ENCODE measurements at regions not wholly inside any gene's neighbourhood (a gene's known extent, or its start where the extent isn't known, plus 50 kb on each side); places are given as distances from the start of the nearest gene placed in this dataset.
A peak's percentile ranks its signal among the peaks of the same experiment; 100 is the strongest.

DNA sequence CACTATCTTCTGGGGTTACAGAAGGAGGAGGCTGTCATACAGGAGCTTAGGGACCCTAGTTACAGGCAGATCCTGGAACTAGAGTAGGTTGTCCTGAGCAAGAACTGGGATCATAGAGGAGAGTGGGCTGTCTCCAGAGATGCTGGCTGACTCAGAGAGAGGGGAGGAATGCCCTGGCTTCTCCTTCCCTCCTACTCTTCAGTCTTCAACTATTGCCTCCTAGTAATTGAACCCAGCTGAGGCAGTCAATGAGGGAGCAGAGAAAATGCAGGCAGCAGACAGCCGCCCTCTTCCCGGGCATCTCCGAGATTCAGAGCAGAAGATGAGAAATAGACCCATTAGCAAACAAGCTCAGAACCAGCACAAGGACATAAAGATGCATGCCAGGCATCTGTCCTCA is 118.3 kb upstream of the PDE5A start:
- no peak for DNase-seq
- POLR2A ChIA-PET = no interaction called here
- no peaks in the 10 kb centered on the region for H3K9me3 ChIP-seq (ENCODE audit: low read length)
- H3K36me3 ChIP-seq (ENCODE audit: insufficient read depth, low read length) = no peaks in the 10 kb centered on the region
- no peak overlapping the region for H3K27ac Mint-ChIP-seq
- H3K4me1 Mint-ChIP-seq = no peaks in the 10 kb centered on the region
- CTCF ChIA-PET = no interaction called here
- no peaks in the 10 kb centered on the region for H3K27me3 ChIP-seq (ENCODE audit: insufficient read depth, low read length, poor library complexity, severe bottlenecking)
- H3K4me1 ChIP-seq (ENCODE audit: insufficient read depth, low read length) = no peaks in the 10 kb centered on the region
- no peaks in the 10 kb centered on the region for H3K36me3 Mint-ChIP-seq
- H3K4me3 ChIP-seq (ENCODE audit: low read length) = no peak overlapping the region
- H3K27ac ChIP-seq (ENCODE audit: low read depth, low read length) = no peak overlapping the region
- H3K9me3 Mint-ChIP-seq = peaks cover 0 to 2% (median 0%) of the 10 kb centered on the region in 5 donors
- peak overlapping the region in 1 of 7 donors; percentile 2 for H3K4me3 Mint-ChIP-seq
- H3K27me3 Mint-ChIP-seq = peaks cover 1 to 17% of the 10 kb centered on the region in 2 donors

DNA sequence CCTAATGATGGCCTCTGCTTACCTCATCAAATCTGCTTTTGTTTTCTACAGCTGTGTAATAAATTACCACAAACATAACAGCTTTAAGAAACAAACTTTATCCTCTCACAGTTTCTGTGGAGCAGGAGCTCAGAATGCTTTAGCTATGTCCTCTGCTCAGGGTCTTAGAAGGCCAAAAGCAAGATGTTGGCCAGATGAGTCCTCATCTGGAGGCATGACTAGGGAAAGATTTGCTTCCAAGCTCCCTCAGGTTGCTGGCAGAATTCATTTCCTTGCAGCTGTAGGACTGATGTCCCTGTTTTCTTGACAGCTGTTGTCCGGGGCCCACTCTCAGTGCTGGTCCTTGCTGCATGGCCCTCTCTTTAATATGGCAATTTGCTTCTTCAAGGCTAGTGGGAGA is 116.7 kb upstream of the PDE5A start:
- Mint-ChIP-seq H3K36me3 (no peaks in the 10 kb centered on the region), H3K27ac (no peak overlapping the region), H3K27me3 (peaks cover 4 to 17% of the 10 kb centered on the region in 2 donors), H3K9me3 (peaks cover 0 to 3% (median 0%) of the 10 kb centered on the region in 5 donors), H3K4me1 (no peaks in the 10 kb centered on the region), H3K4me3 (no peak overlapping the region)
- DNase-seq = no peak
- ChIA-PET POLR2A (no interaction called here), CTCF (no interaction called here)
- no peak overlapping the region for H3K27ac ChIP-seq (ENCODE audit: low read depth, low read length)
- H3K4me1 ChIP-seq (ENCODE audit: insufficient read depth, low read length) = no peaks in the 10 kb centered on the region
- no peaks in the 10 kb centered on the region for H3K36me3 ChIP-seq (ENCODE audit: insufficient read depth, low read length)
- H3K9me3 ChIP-seq (ENCODE audit: low read length) = no peaks in the 10 kb centered on the region
- no peaks in the 10 kb centered on the region for H3K27me3 ChIP-seq (ENCODE audit: insufficient read depth, low read length, poor library complexity, severe bottlenecking)
- no peak overlapping the region for H3K4me3 ChIP-seq (ENCODE audit: low read length)

DNA sequence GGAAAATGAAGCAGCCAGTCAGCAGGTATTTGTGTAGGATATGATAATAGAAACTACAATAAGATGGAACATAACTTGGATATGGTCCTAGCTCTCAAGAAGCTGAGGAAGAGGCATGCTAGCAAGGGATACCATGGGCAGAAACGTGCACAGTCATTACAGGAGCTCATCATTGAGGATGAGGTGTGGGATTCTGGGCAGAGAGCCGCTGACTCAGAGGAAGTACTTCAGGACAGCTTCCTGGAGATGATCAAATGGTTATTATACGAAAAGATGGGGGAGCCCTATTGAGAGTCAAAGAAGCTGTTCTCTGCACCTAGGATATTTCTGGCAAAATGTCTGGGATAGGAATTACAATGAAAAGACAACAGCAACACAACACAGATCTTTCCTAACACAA is 116.0 kb upstream of the PDE5A start:
- POLR2A ChIA-PET = no interaction called here
- CTCF ChIA-PET = no interaction called here
- Histone ChIP-seq H3K27me3 (ENCODE audit: insufficient read depth, low read length, poor library complexity, severe bottlenecking) (no peaks in the 10 kb centered on the region), H3K4me3 (ENCODE audit: low read length) (no peak overlapping the region), H3K27ac (ENCODE audit: low read depth, low read length) (no peak overlapping the region), H3K9me3 (ENCODE audit: low read length) (no peaks in the 10 kb centered on the region), H3K36me3 (ENCODE audit: insufficient read depth, low read length) (no peaks in the 10 kb centered on the region), H3K4me1 (ENCODE audit: insufficient read depth, low read length) (no peaks in the 10 kb centered on the region)
- Mint-ChIP-seq H3K4me1 (no peaks in the 10 kb centered on the region), H3K36me3 (no peaks in the 10 kb centered on the region), H3K27me3 (peaks cover 5 to 17% of the 10 kb centered on the region in 2 donors), H3K9me3 (peaks cover 0 to 3% (median 0%) of the 10 kb centered on the region in 5 donors), H3K27ac (no peak overlapping the region), H3K4me3 (no peak overlapping the region)
- DNase-seq = no peak

DNA sequence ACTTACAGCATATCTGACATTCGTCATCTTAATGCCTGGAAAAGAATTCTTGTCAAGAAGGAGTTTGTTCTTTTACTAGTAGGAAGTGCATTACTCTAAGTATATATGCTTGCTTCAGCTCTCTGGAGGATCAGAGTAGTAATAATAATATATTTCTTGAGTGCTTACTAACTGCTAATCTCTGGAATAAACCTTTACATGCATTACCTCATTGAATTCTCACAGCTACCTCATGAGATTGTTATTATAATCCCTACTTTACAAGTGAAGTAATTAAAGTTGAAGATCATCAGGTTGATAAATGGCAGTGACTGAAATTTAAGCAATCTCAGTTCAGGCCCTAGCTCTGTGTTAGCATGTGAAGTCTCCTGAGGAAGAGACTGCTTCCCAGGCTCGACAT is 115.0 kb upstream of the PDE5A start:
- no peaks in the 10 kb centered on the region for H3K36me3 ChIP-seq (ENCODE audit: insufficient read depth, low read length)
- H3K27ac ChIP-seq (ENCODE audit: low read depth, low read length) = no peak overlapping the region
- ChIA-PET POLR2A (no interaction called here), CTCF (no interaction called here)
- Mint-ChIP-seq H3K9me3 (peaks cover 0 to 3% (median 0%) of the 10 kb centered on the region in 5 donors), H3K4me3 (no peak overlapping the region), H3K27me3 (peaks cover 5 to 17% of the 10 kb centered on the region in 2 donors), H3K27ac (no peak overlapping the region), H3K36me3 (no peaks in the 10 kb centered on the region), H3K4me1 (no peaks in the 10 kb centered on the region)
- no peaks in the 10 kb centered on the region for H3K9me3 ChIP-seq (ENCODE audit: low read length)
- no peak for DNase-seq
- no peaks in the 10 kb centered on the region for H3K4me1 ChIP-seq (ENCODE audit: insufficient read depth, low read length)
- no peak overlapping the region for H3K4me3 ChIP-seq (ENCODE audit: low read length)
- no peaks in the 10 kb centered on the region for H3K27me3 ChIP-seq (ENCODE audit: insufficient read depth, low read length, poor library complexity, severe bottlenecking)

DNA sequence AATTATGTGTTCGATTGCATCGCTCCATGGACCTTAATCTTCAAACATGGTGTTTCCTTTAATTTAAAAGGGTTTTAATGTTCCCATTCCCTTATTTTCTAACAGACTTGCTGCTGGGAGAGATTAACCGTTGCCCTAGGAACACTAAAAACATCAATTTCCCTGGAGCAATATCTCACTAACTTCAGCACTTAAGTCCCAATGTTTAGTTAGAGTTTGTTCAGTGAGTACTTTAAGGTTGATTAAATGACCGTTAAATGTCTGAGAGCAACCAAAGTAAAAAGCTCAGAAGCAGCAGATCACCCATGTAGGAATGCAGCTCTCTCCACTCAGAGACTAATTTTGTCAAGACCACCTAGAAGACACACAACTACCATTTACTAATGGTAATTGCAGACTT is 111.2 kb upstream of the PDE5A start:
- Mint-ChIP-seq H3K4me3 (no peak overlapping the region), H3K27me3 (peaks cover 5 to 8% of the 10 kb centered on the region in 2 donors), H3K36me3 (no peaks in the 10 kb centered on the region), H3K4me1 (no peaks in the 10 kb centered on the region), H3K27ac (no peak overlapping the region), H3K9me3 (peaks cover 0 to 3% (median 0%) of the 10 kb centered on the region in 5 donors)
- no peak for DNase-seq
- Histone ChIP-seq H3K9me3 (ENCODE audit: low read length) (no peaks in the 10 kb centered on the region), H3K27ac (ENCODE audit: low read depth, low read length) (no peak overlapping the region), H3K27me3 (ENCODE audit: insufficient read depth, low read length, poor library complexity, severe bottlenecking) (no peaks in the 10 kb centered on the region), H3K36me3 (ENCODE audit: insufficient read depth, low read length) (no peaks in the 10 kb centered on the region), H3K4me3 (ENCODE audit: low read length) (no peak overlapping the region), H3K4me1 (ENCODE audit: insufficient read depth, low read length) (no peaks in the 10 kb centered on the region)
- ChIA-PET CTCF (no interaction called here), POLR2A (no interaction called here)

DNA sequence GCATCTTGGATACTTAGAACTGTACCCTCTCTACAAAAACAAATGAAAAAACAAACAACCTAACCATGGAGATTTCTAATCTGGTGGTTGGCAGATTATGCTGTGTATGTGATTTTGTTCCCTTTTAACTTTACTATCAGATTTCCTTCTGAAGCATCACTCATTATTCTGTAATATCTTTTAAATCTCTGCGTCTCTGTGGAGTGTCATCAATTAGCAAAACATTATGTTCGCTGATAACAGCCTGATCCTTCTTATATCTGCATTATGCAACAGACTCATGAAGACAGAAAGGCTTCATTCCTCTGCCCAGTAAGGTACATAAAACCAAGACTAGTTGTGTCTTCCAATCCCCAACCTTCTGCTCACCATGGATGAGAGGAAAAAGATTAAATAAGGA is 110.3 kb upstream of the PDE5A start:
- H3K9me3 Mint-ChIP-seq = peaks cover 0 to 3% (median 0%) of the 10 kb centered on the region in 5 donors
- no peak overlapping the region for H3K27ac Mint-ChIP-seq
- Histone ChIP-seq H3K9me3 (ENCODE audit: low read length) (no peaks in the 10 kb centered on the region), H3K36me3 (ENCODE audit: insufficient read depth, low read length) (no peaks in the 10 kb centered on the region), H3K27ac (ENCODE audit: low read depth, low read length) (no peak overlapping the region), H3K4me3 (ENCODE audit: low read length) (no peak overlapping the region), H3K27me3 (ENCODE audit: insufficient read depth, low read length, poor library complexity, severe bottlenecking) (no peaks in the 10 kb centered on the region), H3K4me1 (ENCODE audit: insufficient read depth, low read length) (no peaks in the 10 kb centered on the region)
- POLR2A ChIA-PET = no interaction called here
- H3K4me3 Mint-ChIP-seq = no peak overlapping the region
- H3K27me3 Mint-ChIP-seq = peaks cover 2 to 5% of the 10 kb centered on the region in 2 donors
- CTCF ChIA-PET = no interaction called here
- no peaks in the 10 kb centered on the region for H3K4me1 Mint-ChIP-seq
- H3K36me3 Mint-ChIP-seq = no peaks in the 10 kb centered on the region
- DNase-seq = no peak

DNA sequence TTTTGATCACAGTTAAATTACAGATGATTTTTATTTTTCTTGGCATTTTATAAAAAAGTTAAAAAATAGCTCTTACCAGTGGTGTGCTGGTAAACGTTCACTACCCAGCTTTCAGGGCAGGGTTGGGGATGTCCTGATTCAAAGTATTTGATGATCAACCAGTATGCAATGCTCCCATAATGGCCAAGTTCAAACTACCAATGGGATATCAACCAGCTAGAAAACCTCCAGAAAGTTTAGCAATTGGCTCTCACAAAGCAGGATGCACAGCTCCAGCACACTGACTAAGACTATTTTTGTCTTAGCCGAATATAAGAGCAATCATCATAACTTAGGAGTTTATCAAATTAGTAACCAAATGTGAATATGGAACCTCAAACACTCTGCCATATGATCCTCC is 108.0 kb upstream of the PDE5A start:
- H3K4me1 ChIP-seq (ENCODE audit: insufficient read depth, low read length) = no peaks in the 10 kb centered on the region
- no peaks in the 10 kb centered on the region for H3K36me3 ChIP-seq (ENCODE audit: insufficient read depth, low read length)
- no peak overlapping the region for H3K4me3 ChIP-seq (ENCODE audit: low read length)
- Mint-ChIP-seq H3K27ac (no peak overlapping the region), H3K4me3 (no peak overlapping the region), H3K9me3 (no peaks in the 10 kb centered on the region), H3K27me3 (peaks cover 4 to 5% of the 10 kb centered on the region in 2 donors), H3K36me3 (no peaks in the 10 kb centered on the region), H3K4me1 (no peaks in the 10 kb centered on the region)
- no peak for DNase-seq
- no peaks in the 10 kb centered on the region for H3K27me3 ChIP-seq (ENCODE audit: insufficient read depth, low read length, poor library complexity, severe bottlenecking)
- H3K27ac ChIP-seq (ENCODE audit: low read depth, low read length) = no peak overlapping the region
- CTCF ChIA-PET = no interaction called here
- no peaks in the 10 kb centered on the region for H3K9me3 ChIP-seq (ENCODE audit: low read length)
- POLR2A ChIA-PET = no interaction called here

DNA sequence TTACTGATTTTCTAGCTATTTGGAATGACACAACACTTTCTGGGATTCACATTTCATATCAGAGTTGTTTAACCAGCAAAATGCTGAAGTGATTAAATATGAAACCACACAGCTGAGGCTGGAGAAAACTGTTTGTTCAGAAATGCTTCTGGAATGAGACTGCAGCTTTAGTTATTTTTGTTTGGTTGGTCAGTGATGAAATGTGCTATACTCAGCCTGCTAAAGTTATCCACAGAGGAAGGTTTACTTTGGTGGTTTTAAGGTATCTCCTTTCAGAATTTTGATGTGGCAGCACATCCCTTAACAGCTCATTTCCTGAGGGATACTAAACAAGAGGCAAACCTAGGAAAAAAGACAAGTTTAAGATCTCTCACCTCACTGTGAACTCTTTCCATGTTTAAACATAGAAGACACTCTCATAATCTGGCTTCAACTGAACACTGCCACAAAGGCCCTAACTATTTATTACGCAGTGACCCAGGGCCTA is 106.6 kb upstream of the PDE5A start:
- Mint-ChIP-seq H3K27ac (no peak overlapping the region), H3K36me3 (no peaks in the 10 kb centered on the region), H3K4me1 (no peaks in the 10 kb centered on the region), H3K27me3 (peaks cover 3 to 4% of the 10 kb centered on the region in 2 donors), H3K4me3 (no peak overlapping the region), H3K9me3 (no peaks in the 10 kb centered on the region)
- Histone ChIP-seq H3K36me3 (ENCODE audit: insufficient read depth, low read length) (no peaks in the 10 kb centered on the region), H3K4me1 (ENCODE audit: insufficient read depth, low read length) (no peaks in the 10 kb centered on the region), H3K27me3 (ENCODE audit: insufficient read depth, low read length, poor library complexity, severe bottlenecking) (no peaks in the 10 kb centered on the region), H3K4me3 (ENCODE audit: low read length) (no peak overlapping the region), H3K9me3 (ENCODE audit: low read length) (no peaks in the 10 kb centered on the region), H3K27ac (ENCODE audit: low read depth, low read length) (no peak overlapping the region)
- CTCF ChIA-PET = no interaction called here
- no peak for DNase-seq
- POLR2A ChIA-PET = no interaction called here

DNA sequence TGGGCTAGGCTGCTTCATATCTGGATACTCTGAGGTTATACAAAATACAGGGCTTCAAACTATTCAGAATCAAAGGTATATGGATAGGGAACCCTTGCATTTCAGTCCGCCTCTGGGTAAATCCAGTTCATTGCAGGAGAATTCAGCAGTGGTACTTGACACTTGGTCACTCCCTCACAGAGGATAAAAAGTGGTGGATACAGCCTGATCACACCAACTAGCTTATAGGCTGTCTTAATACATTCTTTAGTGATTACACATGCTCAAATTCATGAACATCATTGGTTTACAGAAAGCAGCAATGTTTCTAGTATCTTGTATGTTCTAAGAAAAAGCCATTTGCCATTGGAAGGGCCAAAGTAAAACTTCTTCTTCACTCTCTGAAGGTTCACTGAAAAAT is 104.8 kb upstream of the PDE5A start:
- POLR2A ChIA-PET = no interaction called here
- Histone ChIP-seq H3K4me1 (ENCODE audit: insufficient read depth, low read length) (no peaks in the 10 kb centered on the region), H3K9me3 (ENCODE audit: low read length) (no peaks in the 10 kb centered on the region), H3K27me3 (ENCODE audit: insufficient read depth, low read length, poor library complexity, severe bottlenecking) (no peaks in the 10 kb centered on the region), H3K36me3 (ENCODE audit: insufficient read depth, low read length) (no peaks in the 10 kb centered on the region), H3K4me3 (ENCODE audit: low read length) (no peak overlapping the region), H3K27ac (ENCODE audit: low read depth, low read length) (no peak overlapping the region)
- no peak for DNase-seq
- H3K27ac Mint-ChIP-seq = no peak overlapping the region
- H3K9me3 Mint-ChIP-seq = peaks cover 0 to 3% (median 0%) of the 10 kb centered on the region in 5 donors
- peaks cover 3 to 4% of the 10 kb centered on the region in 2 donors for H3K27me3 Mint-ChIP-seq
- H3K4me1 Mint-ChIP-seq = no peaks in the 10 kb centered on the region
- no peaks in the 10 kb centered on the region for H3K36me3 Mint-ChIP-seq
- no peak overlapping the region for H3K4me3 Mint-ChIP-seq
- CTCF ChIA-PET = no interaction called here
